Liver (tissue), 8 donors: ENCODE measurements at regions not wholly inside any gene's neighbourhood (a gene's known extent, or its start where the extent isn't known, plus 50 kb on each side); places are given as distances from the start of the nearest gene placed in this dataset.

ENCODE experiments used
- DNase-seq: peaks from one replicate; pipeline ENCODE4 v3.0.0-alpha.2; 2017; ENCODE audit warnings: low spot score
- H3K27ac ChIP-seq, 2 donors: one replicate each; pipeline ENCODE4 v1.7.0; 2013; ENCODE audit warnings: inconsistent platforms in 2 of 2, low read length in 2 of 2, control low read depth in 1 of 2, low read depth in 1 of 2, mild to moderate bottlenecking in 1 of 2
- H3K27me3 ChIP-seq, 4 donors: one replicate each; pipeline versions ENCODE4 v1.6.1 to v1.7.0; 2013; ENCODE audit warnings: low read length in 3 of 4, inconsistent platforms in 1 of 4, mild to moderate bottlenecking in 1 of 4, moderate library complexity in 1 of 4; ENCODE audit not compliant: control insufficient read depth in 4 of 4, insufficient read depth in 4 of 4
- H3K36me3 ChIP-seq, 4 donors: one replicate each; pipeline versions ENCODE4 v1.6.1 to v1.7.0; 2013; ENCODE audit warnings: low read length in 3 of 4, mild to moderate bottlenecking in 3 of 4, low read depth in 1 of 4, moderate library complexity in 1 of 4; ENCODE audit not compliant: control insufficient read depth in 4 of 4, insufficient read depth in 3 of 4
- H3K4me1 ChIP-seq, 4 donors: one replicate each; pipeline versions ENCODE4 v1.6.1 to v1.7.0; 2013; ENCODE audit warnings: low read length in 3 of 4, mild to moderate bottlenecking in 3 of 4, moderate library complexity in 1 of 4; ENCODE audit not compliant: control insufficient read depth in 4 of 4, insufficient read depth in 4 of 4
- H3K4me3 ChIP-seq, 3 donors: one replicate each; pipeline versions ENCODE4 v1.6.1 to v1.7.0; 2013; ENCODE audit warnings: low read length in 3 of 3, control low read depth in 1 of 3, low read depth in 1 of 3, mild to moderate bottlenecking in 1 of 3
- H3K9ac ChIP-seq, 2 donors: one replicate each; pipeline ENCODE4 v1.7.0; 2013; ENCODE audit warnings: low read length in 2 of 2, mild to moderate bottlenecking in 2 of 2, moderate library complexity in 2 of 2, control low read depth in 1 of 2, low read depth in 1 of 2
- H3K9me3 ChIP-seq, 4 donors: one replicate each; pipeline versions ENCODE4 v1.6.1 to v1.7.0; 2013; ENCODE audit warnings: low read length in 3 of 4; ENCODE audit not compliant: control insufficient read depth in 4 of 4
- ATF3 ChIP-seq: IDR thresholded peaks from 2 replicates; pipeline ENCODE4 v1.6.1; 2016; ENCODE audit warnings: antibody characterized with exemption
- CTCF ChIP-seq: fragments of 150-350 bp; IDR thresholded peaks from 2 replicates; pipeline ENCODE4 v1.5.1; 2017; ENCODE audit warnings: improper control_type of control experiment, low read depth, low read length; ENCODE audit not compliant: missing input control
- EGR1 ChIP-seq, 2 donors: IDR thresholded peaks; 2 replicates each; pipeline ENCODE4 v1.6.1; 2016 to 2018; ENCODE audit warnings: antibody characterized with exemption in 2 of 2, low read depth in 2 of 2
- FOXA1 ChIP-seq: IDR thresholded peaks from 2 replicates; pipeline ENCODE4 v1.6.1; 2016; ENCODE audit warnings: antibody characterized with exemption
- FOXA2 ChIP-seq: IDR thresholded peaks from 2 replicates; pipeline ENCODE4 v1.6.1; 2016; ENCODE audit warnings: antibody characterized with exemption
- GABPA ChIP-seq, 2 donors: IDR thresholded peaks in 1 of 2; conservative IDR thresholded peaks in 1 of 2; 2 replicates each; pipeline ENCODE4 v1.6.1; 2016; ENCODE audit warnings: antibody characterized with exemption in 2 of 2, mild to moderate bottlenecking in 1 of 2, moderate library complexity in 1 of 2
- HNF4G ChIP-seq: IDR thresholded peaks from 2 replicates; pipeline ENCODE4 v1.6.1; 2016; ENCODE audit warnings: antibody characterized with exemption
- JUND ChIP-seq, 2 donors: IDR thresholded peaks; 2 replicates each; pipeline ENCODE4 v1.6.1; 2016; ENCODE audit warnings: antibody characterized with exemption in 2 of 2
- MAX ChIP-seq: IDR thresholded peaks from 2 replicates; pipeline ENCODE4 v1.6.1; 2016; ENCODE audit warnings: antibody characterized with exemption
- NR2F2 ChIP-seq: IDR thresholded peaks from 2 replicates; pipeline ENCODE4 v1.6.1; 2016; ENCODE audit warnings: antibody characterized with exemption
- RAD21 ChIP-seq, 2 donors: IDR thresholded peaks; 2 replicates each; pipeline ENCODE4 v1.6.1; 2016; ENCODE audit warnings: antibody characterized with exemption in 2 of 2, mild to moderate bottlenecking in 2 of 2
- REST ChIP-seq: IDR thresholded peaks from 2 replicates; pipeline ENCODE4 v1.6.1; 2016; ENCODE audit warnings: antibody characterized with exemption, mild to moderate bottlenecking
- RXRA ChIP-seq, 2 donors: IDR thresholded peaks; 2 replicates each; pipeline ENCODE4 v1.6.1; 2017 to 2018; ENCODE audit warnings: antibody characterized with exemption in 2 of 2, mild to moderate bottlenecking in 1 of 2
- SP1 ChIP-seq: IDR thresholded peaks from 2 replicates; pipeline ENCODE4 v1.6.1; 2018; ENCODE audit warnings: antibody characterized with exemption, mild to moderate bottlenecking
- TAF1 ChIP-seq: conservative IDR thresholded peaks from 2 replicates; pipeline ENCODE4 v1.6.1; 2016; ENCODE audit warnings: antibody characterized with exemption, mild to moderate bottlenecking
- YY1 ChIP-seq: IDR thresholded peaks from 2 replicates; pipeline ENCODE4 v1.6.1; 2016; ENCODE audit warnings: antibody characterized with exemption, mild to moderate bottlenecking
- ZBTB33 ChIP-seq: IDR thresholded peaks from 2 replicates; pipeline ENCODE4 v1.6.1; 2016; ENCODE audit warnings: antibody characterized with exemption
- WGBS: extraction: QIAGEN DNeasy Blood & Tissue Kit; methylation state at CpG from one replicate; pipeline ENCODE4 v1.1.7; 2013; 5-methylcytosine and 5-hydroxymethylcytosine counted together
- donor health status: healthy.
- donor health status: healthy.
- donor health status: healthy.
- donor health status: healthy.
- donor health status: healthy.

- no peaks in the 10 kb centered on the region for H3K36me3 ChIP-seq
- H3K27ac ChIP-seq, result no peak overlapping the region
- H3K9me3 ChIP-seq, result no peaks in the 10 kb centered on the region
- H3K27me3 ChIP-seq, result peaks cover 0 to 4% (median 0%) of the 10 kb centered on the region in 4 donors
- TF ChIP-seq EGR1 (IDR thresholded peaks at IDR 0.05; ENCODE audit: low read depth in 2 of 2), result no peak
- no peak for TF ChIP-seq RXRA (IDR thresholded peaks at IDR 0.05)
- no peak for TF ChIP-seq HNF4G
- TF ChIP-seq YY1, result no peak
- no peak for TF ChIP-seq CTCF
- TF ChIP-seq ATF3, result no peak
- no peak for TF ChIP-seq ZBTB33
- WGBS, result 82% methylated on average over 6 of the region's 6 CpGs
- H3K4me3 ChIP-seq, result no peak overlapping the region
- H3K9ac ChIP-seq, result no peak overlapping the region
- DNase-seq, result no peak
- no peaks in the 10 kb centered on the region for H3K4me1 ChIP-seq
These were observed 102.0 kb upstream of the CTBP2 start for GRCh38 chr10:125262409-125262808.

- Histone ChIP-seq H3K36me3 (no peaks in the 10 kb centered on the region), H3K27ac (no peak overlapping the region), H3K4me1 (no peaks in the 10 kb centered on the region), H3K4me3 (no peak overlapping the region), H3K27me3 (peaks cover 0 to 4% (median 0%) of the 10 kb centered on the region in 4 donors), H3K9me3 (no peaks in the 10 kb centered on the region), H3K9ac (no peak overlapping the region)
- TF ChIP-seq NR2F2 (no peak), ATF3 (no peak), JUND (IDR thresholded peaks at IDR 0.05) (no peak), RAD21 (IDR thresholded peaks at IDR 0.05) (no peak), GABPA (IDR thresholded peaks at IDR 0.05 in 1 of 2, conservative IDR thresholded peaks at IDR 0.05 in 1 of 2) (no peak), TAF1 (no peak), SP1 (no peak), FOXA1 (no peak), RXRA (IDR thresholded peaks at IDR 0.05) (no peak), YY1 (no peak), REST (no peak), HNF4G (no peak), ZBTB33 (no peak), MAX (no peak), EGR1 (IDR thresholded peaks at IDR 0.05; ENCODE audit: low read depth in 2 of 2) (no peak), CTCF (no peak), FOXA2 (no peak)
- DNase-seq, result no peak
- 75% methylated on average over 6 of the region's 6 CpGs for WGBS
These were observed 101.3 kb upstream of the CTBP2 start for GRCh38 chr10:125261491-125262186.
